H1 (cell line): ENCODE measurements at regions not wholly inside any gene's neighbourhood (a gene's known extent, or its start where the extent isn't known, plus 50 kb on each side); places are given as distances from the start of the nearest gene placed in this dataset.

Experiments
- CEBPB ChIP-seq: IDR thresholded peaks from 2 replicates; pipeline ENCODE4 v1.6.1; 2012; ENCODE audit warnings: low read depth, low read length
- CTCF ChIP-seq, 3 experiments: IDR thresholded peaks; 1 replicate in 2 of 3; 2 replicates in 1 of 3; pipeline versions ENCODE4 v1.5.1 to v1.6.1; 2011; ENCODE audit warnings: low read length in 3 of 3, mild to moderate bottlenecking in 3 of 3, inconsistent platforms in 2 of 3, low read depth in 1 of 3, moderate library complexity in 1 of 3; ENCODE audit not compliant: insufficient read depth in 1 of 3; ENCODE audit errors: control extremely low read depth in 1 of 3
- EP300 ChIP-seq, 2 experiments: IDR thresholded peaks; 1 replicate in 1 of 2; 2 replicates in 1 of 2; pipeline ENCODE4 v1.6.1; 2011 to 2012; ENCODE audit warnings: low read depth in 2 of 2, low read length in 2 of 2, mild to moderate bottlenecking in 2 of 2, borderline replicate concordance in 1 of 2, inconsistent platforms in 1 of 2, moderate library complexity in 1 of 2
- MAFK ChIP-seq: IDR thresholded peaks from 2 replicates; pipeline ENCODE4 v1.6.1; 2012; ENCODE audit warnings: low read depth, mild to moderate bottlenecking, improper control_type of control experiment, low read length

GRCh38 chr5:170171811-170172210 is 61.0 kb upstream of the C5orf58 start:
- no peak for TF ChIP-seq CEBPB
- no peak for TF ChIP-seq CTCF (IDR thresholded peaks at IDR 0.05; ENCODE audit: control extremely low read depth in 1 of 3, insufficient read depth in 1 of 3, low read depth in 1 of 3, low read length in 3 of 3)
- no peak for TF ChIP-seq EP300 (IDR thresholded peaks at IDR 0.05; ENCODE audit: borderline replicate concordance in 1 of 2, low read depth in 2 of 2, low read length in 2 of 2)
- TF ChIP-seq MAFK, result no peak
